ENCODE measurements at regions not wholly inside any gene's neighbourhood (a gene's known extent, or its start where the extent isn't known, plus 50 kb on each side); places are given as distances from the start of the nearest gene placed in this dataset.

DNA sequence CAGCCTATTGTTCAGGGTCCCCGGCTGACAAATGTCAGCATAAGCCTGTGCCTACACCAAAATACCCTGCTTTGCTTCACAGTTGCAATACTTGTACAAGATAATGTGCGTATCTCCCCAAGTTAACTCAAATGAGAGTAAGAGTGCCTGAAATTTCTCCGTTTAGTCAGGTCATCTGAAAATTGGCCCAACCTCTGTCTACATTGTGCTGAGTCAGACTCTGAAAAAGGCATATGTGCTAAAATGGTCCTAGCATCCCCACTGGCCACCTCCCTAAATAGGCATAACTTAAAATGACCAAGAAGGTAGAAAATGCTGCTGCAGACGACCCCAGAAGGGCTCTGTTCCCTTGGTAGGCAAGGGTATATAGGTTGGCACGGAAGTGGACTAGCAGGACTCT is 1653.8 kb upstream of the DDX18 start:
- Histone ChIP-seq H3K4me2 (ENCODE audit: low read length) (no peak overlapping the region), H3K9me3 (ENCODE audit: low read length) (peaks cover 19% of the 10 kb centered on the region; the same call in 1 of the 2 replicates), H4K20me1 (ENCODE audit: low read length) (no peaks in the 10 kb centered on the region), H3K4me1 (ENCODE audit: insufficient read depth, low read length) (no peaks in the 10 kb centered on the region), H3K9ac (ENCODE audit: low read length) (no peak overlapping the region), H3K9me2 (replicated peaks; ENCODE audit: low read length) (no peaks in the 10 kb centered on the region), H2AFZ (ENCODE audit: low read length) (no peak overlapping the region), H3K4me3 (ENCODE audit: low read length) (no peak overlapping the region), H3K27me3 (ENCODE audit: low read length) (no peaks in the 10 kb centered on the region), H3F3A (ENCODE audit: low read length, unreplicated experiment) (no peaks in the 10 kb centered on the region), H3K36me3 (ENCODE audit: low read depth, low read length) (no peaks in the 10 kb centered on the region), H3K27ac (ENCODE audit: low read length) (no peak overlapping the region), H3K79me2 (ENCODE audit: low read length) (no peaks in the 10 kb centered on the region)
- DNase-seq (no peak), ATAC-seq (no peak)
- ChIA-PET CTCF (no interaction called here), POLR2A (ENCODE audit: unreplicated experiment) (no interaction called here)
- TF ChIP-seq, protein P1, sequence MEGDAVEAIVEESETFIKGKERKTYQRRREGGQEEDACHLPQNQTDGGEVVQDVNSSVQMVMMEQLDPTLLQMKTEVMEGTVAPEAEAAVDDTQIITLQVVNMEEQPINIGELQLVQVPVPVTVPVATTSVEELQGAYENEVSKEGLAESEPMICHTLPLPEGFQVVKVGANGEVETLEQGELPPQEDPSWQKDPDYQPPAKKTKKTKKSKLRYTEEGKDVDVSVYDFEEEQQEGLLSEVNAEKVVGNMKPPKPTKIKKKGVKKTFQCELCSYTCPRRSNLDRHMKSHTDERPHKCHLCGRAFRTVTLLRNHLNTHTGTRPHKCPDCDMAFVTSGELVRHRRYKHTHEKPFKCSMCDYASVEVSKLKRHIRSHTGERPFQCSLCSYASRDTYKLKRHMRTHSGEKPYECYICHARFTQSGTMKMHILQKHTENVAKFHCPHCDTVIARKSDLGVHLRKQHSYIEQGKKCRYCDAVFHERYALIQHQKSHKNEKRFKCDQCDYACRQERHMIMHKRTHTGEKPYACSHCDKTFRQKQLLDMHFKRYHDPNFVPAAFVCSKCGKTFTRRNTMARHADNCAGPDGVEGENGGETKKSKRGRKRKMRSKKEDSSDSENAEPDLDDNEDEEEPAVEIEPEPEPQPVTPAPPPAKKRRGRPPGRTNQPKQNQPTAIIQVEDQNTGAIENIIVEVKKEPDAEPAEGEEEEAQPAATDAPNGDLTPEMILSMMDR (conservative IDR thresholded peaks at IDR 0.05; ENCODE audit: low read depth, low read length), result no peak
- no peak for TF ChIP-seq EZH2phosphoT487 (IDR thresholded peaks at IDR 0.05; ENCODE audit: borderline replicate concordance, low read length)
- no peak for TF ChIP-seq EZH2 (IDR thresholded peaks at IDR 0.05; ENCODE audit: low read length, unreplicated experiment)
- intact Hi-C loops (cut with micrococcal nuclease), result no loop called here
- no TSS peak for BruUV-seq (replicated peaks)

DNA sequence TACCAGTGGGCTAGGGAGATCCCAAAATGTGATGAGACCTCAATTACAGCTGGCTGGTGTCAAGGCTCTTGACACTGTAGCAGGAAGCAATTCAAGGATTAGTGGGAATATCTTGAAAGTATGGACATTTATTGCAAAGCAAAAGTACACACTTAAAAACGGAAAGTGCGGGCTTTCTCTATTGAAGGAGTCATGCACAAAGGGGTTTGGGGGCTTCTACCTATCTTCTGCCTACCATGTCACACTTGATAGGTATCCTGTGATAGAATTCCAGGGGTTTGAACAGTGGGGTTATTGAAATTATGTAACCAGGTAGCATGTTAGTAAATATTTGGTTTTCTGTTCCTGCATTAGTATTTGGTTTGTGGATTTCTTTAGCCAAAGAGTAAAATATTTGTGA is 1652.1 kb upstream of the DDX18 start:
- no peaks in the 10 kb centered on the region for H4K20me1 ChIP-seq (ENCODE audit: low read length)
- TF ChIP-seq EZH2 (IDR thresholded peaks at IDR 0.05; ENCODE audit: low read length, unreplicated experiment) (no peak), EZH2phosphoT487 (IDR thresholded peaks at IDR 0.05; ENCODE audit: borderline replicate concordance, low read length) (no peak)
- TF ChIP-seq, protein P1 (conservative IDR thresholded peaks at IDR 0.05; ENCODE audit: low read depth, low read length), result no peak
- POLR2A ChIA-PET (ENCODE audit: unreplicated experiment), result no interaction called here
- no peak for ATAC-seq
- no peak overlapping the region for H3K4me2 ChIP-seq (ENCODE audit: low read length)
- no peak overlapping the region for H3K4me3 ChIP-seq (ENCODE audit: low read length)
- no peaks in the 10 kb centered on the region for H3K27me3 ChIP-seq (ENCODE audit: low read length)
- no peaks in the 10 kb centered on the region for H3K79me2 ChIP-seq (ENCODE audit: low read length)
- H3K4me1 ChIP-seq (ENCODE audit: insufficient read depth, low read length), result no peaks in the 10 kb centered on the region
- H3K27ac ChIP-seq (ENCODE audit: low read length), result no peak overlapping the region
- H3F3A ChIP-seq (ENCODE audit: low read length, unreplicated experiment), result no peaks in the 10 kb centered on the region
- H3K9me3 ChIP-seq (ENCODE audit: low read length), result peaks cover 23% of the 10 kb centered on the region
- no peaks in the 10 kb centered on the region for H3K9me2 ChIP-seq (replicated peaks; ENCODE audit: low read length)
- CTCF ChIA-PET, result no interaction called here
- intact Hi-C loops (cut with micrococcal nuclease), result no loop called here
- no TSS peak for BruUV-seq (replicated peaks)
- no peaks in the 10 kb centered on the region for H3K36me3 ChIP-seq (ENCODE audit: low read depth, low read length)
- no peak overlapping the region for H3K9ac ChIP-seq (ENCODE audit: low read length)
- DNase-seq, result no peak
- H2AFZ ChIP-seq (ENCODE audit: low read length), result no peak overlapping the region

DNA sequence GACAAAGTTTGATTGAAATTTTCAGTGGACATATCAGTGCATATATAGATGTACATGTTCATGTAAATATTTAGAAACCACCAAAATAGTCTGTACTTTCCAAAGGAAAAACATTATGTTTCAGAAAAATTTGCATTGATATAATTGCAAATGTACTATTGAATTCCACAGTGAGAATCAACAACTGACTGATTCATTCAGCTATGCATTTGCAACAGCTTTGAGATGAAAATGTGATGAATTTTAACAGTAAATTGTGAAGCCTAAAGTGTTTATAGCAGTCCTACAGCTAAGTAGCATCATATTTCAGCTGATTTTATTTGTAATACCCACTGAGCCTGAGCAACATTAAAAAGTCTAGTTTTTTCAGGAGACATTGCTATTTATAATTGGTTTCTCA is 1647.4 kb upstream of the DDX18 start:
- no peak overlapping the region for H3K4me3 ChIP-seq (ENCODE audit: low read length)
- no peaks in the 10 kb centered on the region for H4K20me1 ChIP-seq (ENCODE audit: low read length)
- no peak overlapping the region for H3K9ac ChIP-seq (ENCODE audit: low read length)
- H3K4me2 ChIP-seq (ENCODE audit: low read length), result no peak overlapping the region
- DNase-seq (no peak), ATAC-seq (no peak)
- no peaks in the 10 kb centered on the region for H3K27me3 ChIP-seq (ENCODE audit: low read length)
- H3K4me1 ChIP-seq (ENCODE audit: insufficient read depth, low read length), result no peaks in the 10 kb centered on the region
- H3K27ac ChIP-seq (ENCODE audit: low read length), result no peak overlapping the region
- no peak overlapping the region for H2AFZ ChIP-seq (ENCODE audit: low read length)
- no peaks in the 10 kb centered on the region for H3F3A ChIP-seq (ENCODE audit: low read length, unreplicated experiment)
- CTCF ChIA-PET, result no interaction called here
- intact Hi-C loops (cut with micrococcal nuclease), result no loop called here
- peaks cover 13% of the 10 kb centered on the region; the same call in 1 of the 2 replicates for H3K9me3 ChIP-seq (ENCODE audit: low read length)
- TF ChIP-seq EZH2 (IDR thresholded peaks at IDR 0.05; ENCODE audit: low read length, unreplicated experiment) (no peak), EZH2phosphoT487 (IDR thresholded peaks at IDR 0.05; ENCODE audit: borderline replicate concordance, low read length) (no peak)
- TF ChIP-seq, protein P1 (conservative IDR thresholded peaks at IDR 0.05; ENCODE audit: low read depth, low read length), result no peak
- POLR2A ChIA-PET (ENCODE audit: unreplicated experiment), result no interaction called here
- H3K79me2 ChIP-seq (ENCODE audit: low read length), result no peaks in the 10 kb centered on the region
- H3K36me3 ChIP-seq (ENCODE audit: low read depth, low read length), result no peaks in the 10 kb centered on the region
- BruUV-seq (replicated peaks), result no TSS peak
- H3K9me2 ChIP-seq (replicated peaks; ENCODE audit: low read length), result no peaks in the 10 kb centered on the region

Measured in PC-3 (cell line).